K562 (cell line): ENCODE measurements at regions not wholly inside any gene's neighbourhood (a gene's known extent, or its start where the extent isn't known, plus 50 kb on each side); places are given as distances from the start of the nearest gene placed in this dataset.

Experiments
- ATAC-seq: fragments of 200-7000 bp; cut with Tn5 transposase; 3 replicates; pipeline ENCODE4 v1.9.1; 2020; ENCODE audit warnings: moderate library complexity
- BruUV-seq: library from RNA; stranded (reverse); fragments of 400-500 nt; replicated peaks from 2 replicates; lab custom pipeline; 2021; lab: Mats Ljungman, UMichigan
- CTCF ChIA-PET: fragments of 300-600 bp; formaldehyde crosslinking; extraction: SDS; loops from one replicate; lab custom pipeline; 2021; ENCODE audit warnings: low intra/inter-chr PET ratio; lab: Yijun Ruan, JAX
- POLR2A ChIA-PET: fragments of 300-600, 350-650 bp; sonication (Branson Sonifier 250); formaldehyde crosslinking; extraction: SDS; loops from one replicate; lab custom pipeline; 2021; ENCODE audit warnings: antibody characterized with exemption, inconsistent platforms; lab: Yijun Ruan, JAX
- DNase-seq, 4 experiments: peaks; one replicate each; pipeline versions ENCODE4 v3.0.0 to v3.0.0-alpha.2; 2011 to 2018; ENCODE audit warnings: low spot score in 3 of 4, mixed read lengths in 3 of 4; ENCODE audit errors: extremely low read depth in 1 of 4
- FAIRE-seq: peaks from 2 replicates; lab custom pipeline; 2011; peaks lifted over from hg19 to GRCh38; lab: Jason Lieb, UNC
- H2AFZ ChIP-seq: 2 replicates; pipeline ENCODE4 v1.6.0; 2011; ENCODE audit warnings: low read depth, low read length, control low read depth, inconsistent platforms
- H3K27ac ChIP-seq: fragments of 200-600 bp; 3 replicates; pipeline ENCODE4 v1.8.0; 2011; ENCODE audit warnings: low read depth, mild to moderate bottlenecking, control low read depth, inconsistent platforms, low read length, moderate library complexity, mixed read lengths; ENCODE audit errors: extremely low read depth
- H3K27me3 ChIP-seq, 2 experiments: fragments of 300-600 bp in 1 of 2; 2 replicates in 1 of 2; 3 replicates in 1 of 2; pipeline versions ENCODE4 v1.6.0 to v1.8.0; 2011; ENCODE audit warnings: inconsistent platforms in 2 of 2, low read length in 2 of 2, mild to moderate bottlenecking in 1 of 2, mixed read lengths in 1 of 2, moderate library complexity in 1 of 2; ENCODE audit not compliant: control insufficient read depth in 2 of 2, insufficient read depth in 2 of 2
- H3K36me3 ChIP-seq: fragments of 300-600 bp; 3 replicates; pipeline ENCODE4 v1.8.0; 2011; ENCODE audit warnings: mild to moderate bottlenecking, low read length, inconsistent platforms; ENCODE audit not compliant: control insufficient read depth, insufficient read depth
- H3K4me1 ChIP-seq, 2 experiments: fragments of 200-600 bp in 1 of 2; replicated peaks in 1 of 2; 2 replicates in 1 of 2; 3 replicates in 1 of 2; pipeline versions ENCODE4 v1.5.1 to v1.8.0; 2011; ENCODE audit warnings: inconsistent platforms in 2 of 2, low read length in 2 of 2, mild to moderate bottlenecking in 1 of 2, mixed read lengths in 1 of 2, moderate library complexity in 1 of 2; ENCODE audit not compliant: control insufficient read depth in 2 of 2, insufficient read depth in 2 of 2
- H3K4me2 ChIP-seq: 2 replicates; pipeline ENCODE4 v1.6.1; 2011; ENCODE audit warnings: low read length, control low read depth, inconsistent platforms, mixed read lengths; ENCODE audit not compliant: insufficient read depth
- H3K4me3 ChIP-seq: fragments of 200-600 bp; sonication (generic), shearing (Covaris generic); 2 replicates; pipeline ENCODE4 v1.5.1; 2016; ENCODE audit warnings: control low read depth, inconsistent platforms
- H3K79me2 ChIP-seq: fragments of 200-600 bp; 3 replicates; pipeline ENCODE4 v1.8.0; 2011; ENCODE audit warnings: low read length, inconsistent platforms; ENCODE audit not compliant: control insufficient read depth, insufficient read depth
- H3K9ac ChIP-seq, 2 experiments: 2 replicates each; pipeline versions ENCODE4 v1.6.0 to v1.6.1; 2011; ENCODE audit warnings: low read depth in 2 of 2, low read length in 2 of 2, control low read depth in 1 of 2, inconsistent platforms in 1 of 2, mild to moderate bottlenecking in 1 of 2, mixed read lengths in 1 of 2; ENCODE audit not compliant: insufficient read depth in 1 of 2
- H3K9me1 ChIP-seq: one replicate; pipeline ENCODE4 v1.6.0; 2011; ENCODE audit warnings: inconsistent platforms, mild to moderate bottlenecking, low read length, moderate library complexity; ENCODE audit not compliant: control insufficient read depth, insufficient read depth
- H3K9me3 ChIP-seq: replicated peaks from 2 replicates; pipeline ENCODE4 v1.5.1; 2011; ENCODE audit warnings: low read depth, low read length, inconsistent platforms; ENCODE audit not compliant: control insufficient read depth, insufficient read depth
- H4K20me1 ChIP-seq: replicated peaks from 2 replicates; pipeline ENCODE4 v1.6.1; 2011; ENCODE audit warnings: low read length, inconsistent platforms, mixed read lengths; ENCODE audit not compliant: control insufficient read depth, insufficient read depth
- CREB3L1 ChIP-seq: fragments of 450-650 bp; IDR thresholded peaks from 2 replicates; pipeline ENCODE4 v1.6.1; 2014; ENCODE audit warnings: low read depth, mild to moderate bottlenecking, moderate library complexity, borderline replicate concordance
- IRF2 ChIP-seq: sonication (generic); formaldehyde crosslinking; IDR thresholded peaks from 2 replicates; pipeline ENCODE4 v1.8.1; 2022; ENCODE audit warnings: mild to moderate bottlenecking, missing genetic modification reagents
- SPI1 ChIP-seq: IDR thresholded peaks from 2 replicates; pipeline ENCODE4 v1.6.1; 2011; ENCODE audit warnings: low read depth, low read length, control low read depth, borderline replicate concordance
- TAF9B ChIP-seq: fragments of 450-650 bp; IDR thresholded peaks from 2 replicates; pipeline ENCODE4 v1.6.1; 2018; ENCODE audit warnings: mild to moderate bottlenecking; ENCODE audit not compliant: partially characterized antibody
- ZNF445 ChIP-seq: fragments of 250-450 bp; sonication (Bioruptor Pico); IDR thresholded peaks from 2 replicates; pipeline ENCODE4 v1.4.0; 2020; ENCODE audit warnings: low read depth, mild to moderate bottlenecking, moderate library complexity
- WGBS: fragments of 100-300 bp; shearing (Covaris generic); methylation state at CpG from one replicate; pipeline ENCODE4 v1.1.6; 2016; ENCODE audit warnings: low coverage, mixed read lengths; ENCODE audit not compliant: insufficient coverage; ENCODE audit errors: missing lambda C conversion rate; 5-methylcytosine and 5-hydroxymethylcytosine counted together
- in situ Hi-C: fragments of 300-500 bp; cut with MboI; formaldehyde crosslinking; loops from 4 replicates; pipeline ENCODE4 v1.15.0; 2018; ENCODE audit warnings: inconsistent platforms, mixed read lengths
- intact Hi-C: fragments of 100-400 bp; cut with micrococcal nuclease; formaldehyde crosslinking; loops from 2 replicates; pipeline ENCODE4 v1.14.2; 2022

GRCh38 chr4:187726485-187726884 is 269.1 kb upstream of the ZFP42 start (continued):
- no peak for TF ChIP-seq IRF2 (CRISPR knock-in tag)

GRCh38 chr4:187732524-187732923 is 263.0 kb upstream of the ZFP42 start:
- POLR2A ChIA-PET = interaction anchor here (1.0 kb wide), 1 partner anchor 9 kb away, joined by 3 read pairs; no protein-coding TSS in a partner anchor
- TF ChIP-seq TAF9B = no peak
- TF ChIP-seq SPI1 = no peak
- no peak for TF ChIP-seq ZNF445 (CRISPR knock-in tag)
- no peak for TF ChIP-seq CREB3L1
- Histone ChIP-seq H4K20me1 (no peaks in the 10 kb centered on the region), H2AFZ (no peak overlapping the region), H3K9me1 (no peaks in the 10 kb centered on the region), H3K4me1 (no peaks in the 10 kb centered on the region), H3K27me3 (no peaks in the 10 kb centered on the region), H3K9me3 (no peaks in the 10 kb centered on the region; the same call in 1 of the 2 replicates), H3K4me2 (no peak overlapping the region), H3K4me3 (no peak overlapping the region), H3K9ac (no peak overlapping the region), H3K79me2 (no peaks in the 10 kb centered on the region), H3K27ac (no peak overlapping the region), H3K36me3 (no peaks in the 10 kb centered on the region)
- intact Hi-C loops = no loop called here
- no peak for DNase-seq
- WGBS = 0% methylated on average over 3 of the region's 3 CpGs
- no TSS peak for BruUV-seq
- no peak for FAIRE-seq
- CTCF ChIA-PET = no interaction called here
- no peak for ATAC-seq
- in situ Hi-C loops = no loop called here
